Trophoblast cell (in vitro differentiated cells and primary cell): ENCODE measurements at regions not wholly inside any gene's neighbourhood (a gene's known extent, or its start where the extent isn't known, plus 50 kb on each side); places are given as distances from the start of the nearest gene placed in this dataset.

Experiments
- DNase-seq, 2 donors: peaks; one replicate each; pipeline ENCODE4 v3.0.0-alpha.2; 2016
- H2AFZ ChIP-seq: 2 replicates; pipeline ENCODE4 v1.6.1; 2013; ENCODE audit warnings: low read length, moderate library complexity, mild to moderate bottlenecking; ENCODE audit not compliant: insufficient read depth, poor library complexity
- H2AK5ac ChIP-seq: 2 replicates; pipeline ENCODE4 v1.6.1; 2013; ENCODE audit warnings: mild to moderate bottlenecking, low read length
- H2BK120ac ChIP-seq: 2 replicates; pipeline ENCODE4 v1.6.1; 2013; ENCODE audit warnings: low read length, mild to moderate bottlenecking, moderate library complexity; ENCODE audit not compliant: insufficient read depth, poor library complexity
- H2BK12ac ChIP-seq: 2 replicates; pipeline ENCODE4 v1.6.1; 2013; ENCODE audit warnings: mild to moderate bottlenecking, low read length, moderate library complexity
- H2BK5ac ChIP-seq: 2 replicates; pipeline ENCODE4 v1.6.1; 2013; ENCODE audit warnings: low read length, low read depth, moderate library complexity, mild to moderate bottlenecking; ENCODE audit not compliant: poor library complexity
- H3K14ac ChIP-seq: 2 replicates; pipeline ENCODE4 v1.6.1; 2013; ENCODE audit warnings: mild to moderate bottlenecking, low read length
- H3K18ac ChIP-seq: 2 replicates; pipeline ENCODE4 v1.6.1; 2013; ENCODE audit warnings: mild to moderate bottlenecking, low read length
- H3K23ac ChIP-seq: 2 replicates; pipeline ENCODE4 v1.6.1; 2013; ENCODE audit warnings: low read length
- H3K27ac ChIP-seq: 2 replicates; pipeline ENCODE4 v1.5.1; 2013; ENCODE audit warnings: low read depth, mild to moderate bottlenecking, inconsistent platforms, low read length, moderate library complexity
- H3K27me3 ChIP-seq: 2 replicates; pipeline ENCODE4 v1.6.1; 2013; ENCODE audit warnings: inconsistent platforms, mild to moderate bottlenecking, low read length, moderate library complexity; ENCODE audit not compliant: insufficient read depth
- H3K36me3 ChIP-seq, 2 experiments: 1 replicate in 1 of 2; 2 replicates in 1 of 2; pipeline ENCODE4 v1.6.1; 2013; ENCODE audit warnings: low read length in 2 of 2, mild to moderate bottlenecking in 2 of 2, moderate library complexity in 1 of 2; ENCODE audit not compliant: insufficient read depth in 2 of 2, control insufficient read depth in 1 of 2
- H3K4ac ChIP-seq: 2 replicates; pipeline ENCODE4 v1.6.1; 2013; ENCODE audit warnings: low read depth, mild to moderate bottlenecking, low read length, moderate library complexity
- H3K4me1 ChIP-seq, 2 experiments: 1 replicate in 1 of 2; 2 replicates in 1 of 2; pipeline ENCODE4 v1.6.1; 2013; ENCODE audit warnings: low read length in 2 of 2, mild to moderate bottlenecking in 2 of 2, moderate library complexity in 1 of 2; ENCODE audit not compliant: insufficient read depth in 2 of 2, control insufficient read depth in 1 of 2
- H3K4me2 ChIP-seq: 2 replicates; pipeline ENCODE4 v1.6.1; 2013; ENCODE audit warnings: inconsistent platforms, mild to moderate bottlenecking, low read length, moderate library complexity
- H3K4me3 ChIP-seq: 2 replicates; pipeline ENCODE4 v1.5.1; 2013; ENCODE audit warnings: mild to moderate bottlenecking, low read depth, low read length, inconsistent platforms
- H3K79me1 ChIP-seq: one replicate; pipeline ENCODE4 v1.6.1; 2013; ENCODE audit warnings: low read length
- H3K79me2 ChIP-seq: 2 replicates; pipeline ENCODE4 v1.6.1; 2013; ENCODE audit warnings: low read length, mild to moderate bottlenecking; ENCODE audit not compliant: control insufficient read depth, insufficient read depth, poor library complexity
- H3K9ac ChIP-seq: 2 replicates; pipeline ENCODE4 v1.6.1; 2013; ENCODE audit warnings: mild to moderate bottlenecking, low read length
- H3K9me3 ChIP-seq: 2 replicates; pipeline ENCODE4 v1.6.1; 2013; ENCODE audit warnings: low read depth, mild to moderate bottlenecking, control low read depth, inconsistent platforms, low read length; ENCODE audit not compliant: insufficient read depth
- H4K12ac ChIP-seq: 2 replicates; pipeline ENCODE4 v1.6.1; 2013; ENCODE audit warnings: low read depth, mild to moderate bottlenecking, low read length, moderate library complexity
- H4K8ac ChIP-seq: 2 replicates; pipeline ENCODE4 v1.6.1; 2013; ENCODE audit warnings: low read depth, mild to moderate bottlenecking, low read length, moderate library complexity
- H4K91ac ChIP-seq: one replicate; pipeline ENCODE4 v1.6.1; 2013; ENCODE audit warnings: low read depth, mild to moderate bottlenecking, low read length, moderate library complexity
- WGBS: extraction: QIAGEN DNeasy Blood & Tissue Kit; methylation state at CpG from one replicate; pipeline ENCODE4 v1.1.7; 2013; ENCODE audit warnings: missing lambda C conversion rate; ENCODE audit not compliant: insufficient read length, insufficient coverage; ENCODE audit errors: extremely low coverage; 5-methylcytosine and 5-hydroxymethylcytosine counted together

DNA sequence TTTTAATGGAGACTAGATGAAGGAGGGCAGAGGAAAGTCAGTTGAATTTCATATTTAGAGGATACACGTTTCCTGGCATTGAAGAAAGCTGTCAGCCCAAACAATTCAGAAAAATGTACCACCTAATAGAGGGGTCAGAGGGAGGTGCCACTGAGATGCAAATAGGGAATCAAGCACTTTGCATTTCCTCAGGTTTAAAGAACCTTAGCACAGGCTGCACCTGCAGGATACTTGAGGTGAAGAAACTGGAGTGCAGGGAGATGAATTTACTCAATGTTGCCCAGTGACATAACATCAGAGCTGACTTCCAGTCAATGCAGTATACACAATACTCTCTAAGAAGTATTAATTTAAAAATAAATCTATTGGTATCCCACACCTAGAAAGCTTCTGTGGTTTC lies 67.0 kb upstream of the MAST4 start:
- WGBS = no CpG with 5 or more reads among the region's 1 CpG
- Histone ChIP-seq H3K9ac (no peak overlapping the region), H4K8ac (no peak overlapping the region), H3K4ac (no peak overlapping the region), H3K27me3 (no peaks in the 10 kb centered on the region), H3K9me3 (no peaks in the 10 kb centered on the region), H3K79me2 (no peaks in the 10 kb centered on the region), H3K27ac (no peak overlapping the region), H3K23ac (no peak overlapping the region), H2BK120ac (no peak overlapping the region), H3K14ac (no peak overlapping the region), H3K18ac (no peak overlapping the region), H3K36me3 (no peaks in the 10 kb centered on the region), H3K4me1 (no peaks in the 10 kb centered on the region), H2AK5ac (no peak overlapping the region), H3K4me3 (no peak overlapping the region), H3K4me2 (no peak overlapping the region), H2BK5ac (no peak overlapping the region), H3K79me1 (no peaks in the 10 kb centered on the region), H4K12ac (no peak overlapping the region), H2BK12ac (no peak overlapping the region), H2AFZ (no peak overlapping the region), H4K91ac (no peak overlapping the region)
- no peak for DNase-seq

- H3K18ac ChIP-seq = no peak overlapping the region
- no peaks in the 10 kb centered on the region for H3K27me3 ChIP-seq
- H3K9me3 ChIP-seq = no peaks in the 10 kb centered on the region
- no peak overlapping the region for H2AK5ac ChIP-seq
- H2BK5ac ChIP-seq = no peak overlapping the region
- H3K4me3 ChIP-seq = no peak overlapping the region
- H3K27ac ChIP-seq = no peak overlapping the region
- no peak overlapping the region for H2BK12ac ChIP-seq
- H2AFZ ChIP-seq = no peak overlapping the region
- no peak overlapping the region for H4K91ac ChIP-seq
- H3K14ac ChIP-seq = no peak overlapping the region
- no peak overlapping the region for H3K9ac ChIP-seq
- no peaks in the 10 kb centered on the region for H3K4me1 ChIP-seq
- no peak overlapping the region for H3K4ac ChIP-seq
- no peak overlapping the region for H2BK120ac ChIP-seq
- H3K23ac ChIP-seq = no peak overlapping the region
- no peak overlapping the region for H4K12ac ChIP-seq
- no peak overlapping the region for H3K4me2 ChIP-seq
- no peak overlapping the region for H4K8ac ChIP-seq
- H3K36me3 ChIP-seq = no peaks in the 10 kb centered on the region
- H3K79me1 ChIP-seq = no peaks in the 10 kb centered on the region
- no CpG with 5 or more reads among the region's 2 CpGs for WGBS
- DNase-seq = no peak
- no peaks in the 10 kb centered on the region for H3K79me2 ChIP-seq
Measured at GRCh38 chr5:66529704-66530103, 66.5 kb upstream of the MAST4 start.

- Histone ChIP-seq H3K23ac (no peak overlapping the region), H3K27me3 (no peaks in the 10 kb centered on the region), H2AK5ac (no peak overlapping the region), H3K9ac (no peak overlapping the region), H2BK12ac (no peak overlapping the region), H4K91ac (no peak overlapping the region), H2BK5ac (no peak overlapping the region), H3K4me2 (no peak overlapping the region), H3K14ac (no peak overlapping the region), H3K27ac (no peak overlapping the region), H4K12ac (no peak overlapping the region), H3K4me1 (no peaks in the 10 kb centered on the region), H3K4me3 (no peak overlapping the region), H3K4ac (no peak overlapping the region), H3K18ac (no peak overlapping the region), H4K8ac (no peak overlapping the region), H3K36me3 (no peaks in the 10 kb centered on the region), H3K79me2 (no peaks in the 10 kb centered on the region), H3K79me1 (no peaks in the 10 kb centered on the region), H2AFZ (no peak overlapping the region), H3K9me3 (no peaks in the 10 kb centered on the region), H2BK120ac (no peak overlapping the region)
- DNase-seq = no peak
Measured at GRCh38 chr5:66538126-66538525, 58.1 kb upstream of the MAST4 start.

- no peak overlapping the region for H3K14ac ChIP-seq
- no peak overlapping the region for H2AFZ ChIP-seq
- H3K18ac ChIP-seq = no peak overlapping the region
- no peaks in the 10 kb centered on the region for H3K79me2 ChIP-seq
- no peaks in the 10 kb centered on the region for H3K79me1 ChIP-seq
- H3K23ac ChIP-seq = no peak overlapping the region
- no peaks in the 10 kb centered on the region for H3K4me1 ChIP-seq
- H3K9me3 ChIP-seq = no peaks in the 10 kb centered on the region
- no peak overlapping the region for H3K27ac ChIP-seq
- H4K12ac ChIP-seq = no peak overlapping the region
- WGBS = no CpG with 5 or more reads among the region's 3 CpGs
- peak; percentile 25 to 85 for DNase-seq
- no peak overlapping the region for H2AK5ac ChIP-seq
- H4K91ac ChIP-seq = no peak overlapping the region
- H3K4ac ChIP-seq = no peak overlapping the region
- H2BK12ac ChIP-seq = no peak overlapping the region
- H3K36me3 ChIP-seq = no peaks in the 10 kb centered on the region
- no peak overlapping the region for H3K4me3 ChIP-seq
- H3K4me2 ChIP-seq = no peak overlapping the region
- no peak overlapping the region for H4K8ac ChIP-seq
- no peak overlapping the region for H3K9ac ChIP-seq
- no peak overlapping the region for H2BK120ac ChIP-seq
- no peak overlapping the region for H2BK5ac ChIP-seq
- no peaks in the 10 kb centered on the region for H3K27me3 ChIP-seq
Measured at GRCh38 chr5:66538531-66538930, 57.7 kb upstream of the MAST4 start.

DNA sequence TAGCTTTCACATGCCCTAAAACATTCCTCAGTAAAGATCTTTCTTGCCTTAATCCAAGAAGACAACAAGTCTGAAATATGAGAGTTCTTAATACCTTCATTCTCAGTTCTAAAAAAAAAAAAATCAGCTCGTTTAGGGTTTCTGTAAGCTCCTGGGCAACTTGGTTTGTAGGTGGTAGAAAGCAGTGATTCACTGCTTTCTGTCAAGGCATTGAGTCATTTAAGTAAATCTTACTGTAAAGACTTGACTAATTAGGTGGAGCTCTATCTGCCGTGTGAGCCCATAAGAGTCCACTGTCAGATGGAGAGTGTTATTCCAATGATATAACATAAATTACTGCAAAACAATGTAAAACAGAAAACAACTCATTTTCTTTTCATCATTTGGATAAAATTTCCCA lies 56.1 kb upstream of the MAST4 start:
- Histone ChIP-seq H3K4me2 (no peak overlapping the region), H2BK120ac (no peak overlapping the region), H2BK12ac (no peak overlapping the region), H3K36me3 (no peaks in the 10 kb centered on the region), H3K27me3 (no peaks in the 10 kb centered on the region), H3K23ac (no peak overlapping the region), H3K18ac (no peak overlapping the region), H3K4me1 (no peaks in the 10 kb centered on the region), H3K4me3 (no peak overlapping the region), H3K79me2 (no peaks in the 10 kb centered on the region), H3K9ac (no peak overlapping the region), H3K4ac (no peak overlapping the region), H2BK5ac (no peak overlapping the region), H4K91ac (no peak overlapping the region), H4K12ac (no peak overlapping the region), H3K9me3 (no peaks in the 10 kb centered on the region), H2AK5ac (no peak overlapping the region), H3K14ac (no peak overlapping the region), H4K8ac (no peak overlapping the region), H2AFZ (no peak overlapping the region), H3K27ac (no peak overlapping the region), H3K79me1 (no peaks in the 10 kb centered on the region)
- no CpG with 5 or more reads among the region's 2 CpGs for WGBS
- DNase-seq = no peak
